ENCODE measurements at regions not wholly inside any gene's neighbourhood (a gene's known extent, or its start where the extent isn't known, plus 50 kb on each side); places are given as distances from the start of the nearest gene placed in this dataset.

DNA sequence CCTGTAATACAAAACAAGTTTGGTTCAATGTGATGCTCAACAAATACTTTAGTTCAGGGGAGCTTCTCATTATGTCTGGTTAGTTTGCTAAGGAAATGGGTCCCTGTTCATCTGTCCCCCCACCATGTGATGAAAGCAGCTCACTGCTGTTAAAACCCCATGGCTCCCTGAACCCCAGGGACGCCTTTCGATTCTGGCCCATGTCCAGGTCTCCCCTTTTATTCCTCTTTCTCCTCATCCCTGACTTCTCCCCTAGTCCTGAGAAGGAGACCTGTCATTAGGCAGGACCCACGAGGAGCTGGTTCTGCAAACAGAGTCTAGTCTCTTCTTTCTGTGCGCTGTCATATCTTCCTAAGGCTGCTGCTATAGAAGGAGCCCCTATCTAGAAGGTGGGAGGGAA lies 213.3 kb upstream of the OSR1 start:
- WGBS, 2 donors = 80 to 83% methylated on average over 4 of the region's 4 CpGs

DNA sequence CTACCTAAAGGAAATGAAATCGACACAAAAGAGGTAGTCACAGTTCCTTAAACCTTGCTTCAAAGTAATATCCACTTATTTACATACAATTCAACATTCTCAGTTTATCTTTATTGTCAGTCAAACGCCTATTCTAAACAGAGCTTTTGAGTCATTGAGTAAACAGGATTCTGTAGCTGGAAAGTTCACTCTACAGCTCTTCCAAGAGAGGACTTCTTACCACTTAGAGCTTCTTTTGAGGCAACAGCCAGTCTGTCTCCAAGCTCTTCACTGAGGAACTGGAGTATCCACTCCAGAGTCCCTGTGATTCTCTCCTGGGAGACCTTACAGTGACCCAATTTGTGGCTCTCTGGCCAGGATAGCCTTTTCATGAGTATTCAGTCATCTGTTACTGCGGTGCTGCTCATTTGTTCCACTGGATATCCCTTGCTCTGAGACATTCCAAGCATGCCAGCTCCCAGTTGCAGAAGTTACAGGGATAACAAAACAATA lies 210.9 kb upstream of the OSR1 start:
- Histone ChIP-seq H3K36me3 (no peaks in the 10 kb centered on the region), H3K27ac (no peak overlapping the region), H3K4me3 (no peak overlapping the region), H3K9me3 (no peaks in the 10 kb centered on the region), H3K4me1 (peaks cover 0 to 7% (median 3%) of the 10 kb centered on the region in 9 donors), H3K27me3 (no peaks in the 10 kb centered on the region)
- no peak for DNase-seq
- no peak for TF ChIP-seq CTCF (IDR thresholded peaks at IDR 0.05)
- intact Hi-C loops (cut with DNase I) = no loop called here
- no peak for ATAC-seq
- 66 to 68% methylated on average over 3 of the region's 3 CpGs for WGBS, 2 donors

More for the DNA sequence above, 213.3 kb upstream of the OSR1 start:
- Histone ChIP-seq H3K4me1 (peaks cover 0 to 29% (median 13%) of the 10 kb centered on the region in 9 donors), H3K27me3 (no peaks in the 10 kb centered on the region), H3K9me3 (no peaks in the 10 kb centered on the region), H3K27ac (no peak overlapping the region), H3K4me3 (no peak overlapping the region), H3K36me3 (no peaks in the 10 kb centered on the region)
- no peak for TF ChIP-seq CTCF (IDR thresholded peaks at IDR 0.05)
- DNase-seq (no peak), ATAC-seq (no peak)
- intact Hi-C loops (cut with DNase I) = no loop called here

GRCh38 chr2:19568809-19569208 lies 210.4 kb upstream of the OSR1 start:
- DNase-seq (no peak), ATAC-seq (no peak)
- intact Hi-C loops (cut with DNase I) = no loop called here
- TF ChIP-seq CTCF (IDR thresholded peaks at IDR 0.05) = no peak
- Histone ChIP-seq H3K36me3 (no peaks in the 10 kb centered on the region), H3K27ac (no peak overlapping the region), H3K27me3 (no peaks in the 10 kb centered on the region), H3K4me3 (no peak overlapping the region), H3K9me3 (no peaks in the 10 kb centered on the region), H3K4me1 (peaks cover 0 to 1% (median 0%) of the 10 kb centered on the region in 9 donors)
- 95 to 97% methylated on average over 5 of the region's 5 CpGs for WGBS, 2 donors

GRCh38 chr2:19560785-19561184 lies 202.4 kb upstream of the OSR1 start:
- no peak for DNase-seq
- ATAC-seq = no peak
- Histone ChIP-seq H3K36me3 (no peaks in the 10 kb centered on the region), H3K9me3 (no peaks in the 10 kb centered on the region), H3K27ac (no peak overlapping the region), H3K27me3 (no peaks in the 10 kb centered on the region), H3K4me1 (no peaks in the 10 kb centered on the region), H3K4me3 (no peak overlapping the region)
- TF ChIP-seq CTCF (IDR thresholded peaks at IDR 0.05) = no peak
- intact Hi-C loops (cut with DNase I) = no loop called here
